AG10803 (cell line): ENCODE measurements at regions not wholly inside any gene's neighbourhood (a gene's known extent, or its start where the extent isn't known, plus 50 kb on each side); places are given as distances from the start of the nearest gene placed in this dataset.

Experiments
- DNase-seq: peaks from one replicate; pipeline ENCODE4 v3.0.0; 2010; ENCODE audit warnings: low read depth
- H3K4me3 ChIP-seq: 2 replicates; pipeline ENCODE4 v1.5.1; 2011; ENCODE audit warnings: mild to moderate bottlenecking, low read length, control low read depth
- TF ChIP-seq, protein P1 (sequence below): conservative IDR thresholded peaks from 2 replicates; pipeline ENCODE4 v1.5.1; 2011; ENCODE audit warnings: mild to moderate bottlenecking, low read length, control low read depth, inconsistent platforms

DNA sequence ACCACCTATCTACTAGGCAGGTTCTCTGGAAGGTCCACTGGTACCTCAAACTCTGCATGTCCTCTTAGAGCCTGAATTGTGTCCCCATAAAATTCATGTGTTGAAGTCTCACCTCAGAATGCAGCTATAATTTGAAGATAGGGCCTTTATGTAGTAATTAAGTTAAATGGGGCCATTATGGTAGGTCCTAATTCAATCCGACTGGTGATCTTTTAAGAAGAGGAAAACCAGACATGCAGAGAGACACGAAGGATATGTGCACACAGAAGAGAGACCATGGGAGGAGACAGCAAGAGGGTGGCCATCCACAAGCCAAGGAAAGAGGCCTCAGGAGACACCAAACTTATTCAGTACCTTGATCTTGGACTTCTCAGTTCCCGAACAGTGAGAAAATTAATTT, 345.4 kb downstream of the ENC1 start:
- H3K4me3 ChIP-seq = no peak overlapping the region
- TF ChIP-seq, protein P1, sequence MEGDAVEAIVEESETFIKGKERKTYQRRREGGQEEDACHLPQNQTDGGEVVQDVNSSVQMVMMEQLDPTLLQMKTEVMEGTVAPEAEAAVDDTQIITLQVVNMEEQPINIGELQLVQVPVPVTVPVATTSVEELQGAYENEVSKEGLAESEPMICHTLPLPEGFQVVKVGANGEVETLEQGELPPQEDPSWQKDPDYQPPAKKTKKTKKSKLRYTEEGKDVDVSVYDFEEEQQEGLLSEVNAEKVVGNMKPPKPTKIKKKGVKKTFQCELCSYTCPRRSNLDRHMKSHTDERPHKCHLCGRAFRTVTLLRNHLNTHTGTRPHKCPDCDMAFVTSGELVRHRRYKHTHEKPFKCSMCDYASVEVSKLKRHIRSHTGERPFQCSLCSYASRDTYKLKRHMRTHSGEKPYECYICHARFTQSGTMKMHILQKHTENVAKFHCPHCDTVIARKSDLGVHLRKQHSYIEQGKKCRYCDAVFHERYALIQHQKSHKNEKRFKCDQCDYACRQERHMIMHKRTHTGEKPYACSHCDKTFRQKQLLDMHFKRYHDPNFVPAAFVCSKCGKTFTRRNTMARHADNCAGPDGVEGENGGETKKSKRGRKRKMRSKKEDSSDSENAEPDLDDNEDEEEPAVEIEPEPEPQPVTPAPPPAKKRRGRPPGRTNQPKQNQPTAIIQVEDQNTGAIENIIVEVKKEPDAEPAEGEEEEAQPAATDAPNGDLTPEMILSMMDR = no peak
- no peak for DNase-seq

- no peak for DNase-seq
- no peak overlapping the region for H3K4me3 ChIP-seq
- TF ChIP-seq, protein P1 = no peak
These were observed 346.3 kb downstream of the ENC1 start for GRCh38 chr5:74294231-74294705.

DNA sequence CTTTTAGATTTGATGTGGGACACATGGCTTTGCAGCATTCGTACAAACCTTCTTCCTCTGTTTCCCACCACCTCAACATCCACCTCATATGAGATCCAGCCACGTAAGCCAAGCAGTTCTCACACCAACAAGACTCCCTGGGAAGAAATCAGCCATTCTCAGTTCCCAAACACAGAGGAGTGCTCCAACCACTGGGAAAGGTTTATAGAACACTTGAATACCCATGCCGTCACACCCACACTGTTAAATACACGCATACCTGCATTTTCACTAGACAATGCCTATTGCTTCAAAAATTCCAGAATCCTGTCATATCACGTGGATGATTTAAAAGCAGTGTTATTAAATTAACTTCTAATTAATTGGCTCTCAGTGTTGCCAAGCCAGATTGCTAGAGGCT, 347.3 kb downstream of the ENC1 start:
- H3K4me3 ChIP-seq = no peak overlapping the region
- TF ChIP-seq, protein P1 = no peak
- no peak for DNase-seq

DNA sequence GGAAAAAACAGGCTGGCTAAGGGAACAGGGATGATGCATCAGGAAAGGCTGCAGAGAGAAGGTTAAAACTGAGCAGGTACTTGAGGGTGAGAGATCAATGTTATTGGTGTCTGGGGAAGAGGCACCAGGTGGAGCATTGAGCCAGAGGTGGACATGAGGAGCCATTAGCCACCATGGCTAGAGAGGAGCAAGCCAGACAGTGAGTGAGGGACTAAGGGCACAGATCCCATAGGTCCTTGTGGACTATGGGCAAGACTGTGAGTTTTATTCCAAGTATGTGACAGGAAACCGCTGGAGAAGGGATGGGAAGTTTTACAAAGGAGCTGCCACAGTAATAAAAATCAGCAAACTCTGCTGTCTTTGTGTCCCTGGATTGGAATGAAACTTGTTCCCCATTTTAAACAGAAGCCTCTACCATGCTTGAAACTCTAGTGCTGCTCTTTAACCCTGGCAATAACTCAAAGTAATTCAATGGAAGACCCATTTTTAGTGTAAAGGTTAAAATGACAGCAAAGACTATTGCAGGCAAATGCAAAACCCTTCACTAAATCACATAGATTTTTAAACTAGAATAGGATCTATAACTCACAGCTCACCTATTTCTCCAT, 349.8 kb downstream of the ENC1 start:
- H3K4me3 ChIP-seq = no peak overlapping the region
- DNase-seq = no peak
- TF ChIP-seq, protein P1 = no peak

GRCh38 chr5:74289691-74290090, 350.8 kb downstream of the ENC1 start:
- no peak for DNase-seq

GRCh38 chr5:74289238-74289637, 351.3 kb downstream of the ENC1 start:
- DNase-seq = no peak
- H3K4me3 ChIP-seq = no peak overlapping the region
- TF ChIP-seq, protein P1 = no peak

More at GRCh38 chr5:74289691-74290090, 350.8 kb downstream of the ENC1 start:
- TF ChIP-seq, protein P1 = no peak
- H3K4me3 ChIP-seq = no peak overlapping the region

GRCh38 chr5:74288448-74289108, 351.9 kb downstream of the ENC1 start:
- TF ChIP-seq, protein P1 = no peak
- peak; percentile 32 for DNase-seq
- no peak overlapping the region for H3K4me3 ChIP-seq
